ENCODE measurements at regions not wholly inside any gene's neighbourhood (a gene's known extent, or its start where the extent isn't known, plus 50 kb on each side); places are given as distances from the start of the nearest gene placed in this dataset.

GRCh38 chr4:19727141-19727540 lies 524.6 kb upstream of the SLIT2 start:
- DNase-seq (ENCODE audit: low read depth in 2 of 2, low spot score in 1 of 2): no peak

GRCh38 chr4:19725130-19725529 lies 526.6 kb upstream of the SLIT2 start:
- no peak for DNase-seq (ENCODE audit: low read depth in 2 of 2, low spot score in 1 of 2)

- DNase-seq (ENCODE audit: low read depth in 2 of 2, low spot score in 1 of 2): no peak
Measured at GRCh38 chr4:19722404-19722803, 529.3 kb upstream of the SLIT2 start.

- no peak for DNase-seq (ENCODE audit: low read depth in 2 of 2, low spot score in 1 of 2)
Measured at GRCh38 chr4:19721587-19721986, 530.1 kb upstream of the SLIT2 start.

- no peak for DNase-seq (ENCODE audit: low read depth in 2 of 2, low spot score in 1 of 2)
Measured at GRCh38 chr4:19720610-19721009, 531.1 kb upstream of the SLIT2 start.

- DNase-seq (ENCODE audit: low read depth in 2 of 2, low spot score in 1 of 2): no peak
Measured at GRCh38 chr4:19720190-19720589, 531.5 kb upstream of the SLIT2 start.

GRCh38 chr4:19711871-19712270 lies 539.8 kb upstream of the SLIT2 start:
- no peak for DNase-seq (ENCODE audit: low read depth in 2 of 2, low spot score in 1 of 2)

GRCh38 chr4:19707876-19708275 lies 543.8 kb upstream of the SLIT2 start:
- no peak for DNase-seq (ENCODE audit: low read depth in 2 of 2, low spot score in 1 of 2)

GRCh38 chr4:19703391-19703790 lies 548.3 kb upstream of the SLIT2 start:
- DNase-seq (ENCODE audit: low read depth in 2 of 2, low spot score in 1 of 2): no peak

- no peak for DNase-seq (ENCODE audit: low read depth in 2 of 2, low spot score in 1 of 2)
Measured at GRCh38 chr4:19700992-19701391, 550.7 kb upstream of the SLIT2 start.

- no peak for DNase-seq (ENCODE audit: low read depth in 2 of 2, low spot score in 1 of 2)
Measured at GRCh38 chr4:19698961-19699360, 552.7 kb upstream of the SLIT2 start.

GRCh38 chr4:19694812-19695211 lies 556.9 kb upstream of the SLIT2 start:
- no peak for DNase-seq (ENCODE audit: low read depth in 2 of 2, low spot score in 1 of 2)

- DNase-seq (ENCODE audit: low read depth in 2 of 2, low spot score in 1 of 2): no peak
Measured at GRCh38 chr4:19693936-19694570, 557.7 kb upstream of the SLIT2 start.

- no peak for DNase-seq (ENCODE audit: low read depth in 2 of 2, low spot score in 1 of 2)
Measured at GRCh38 chr4:19689511-19689910, 562.2 kb upstream of the SLIT2 start.

GRCh38 chr4:19686456-19686855 lies 565.2 kb upstream of the SLIT2 start:
- no peak for DNase-seq (ENCODE audit: low read depth in 2 of 2, low spot score in 1 of 2)

- no peak for DNase-seq (ENCODE audit: low read depth in 2 of 2, low spot score in 1 of 2)
Measured at GRCh38 chr4:19684084-19684483, 567.6 kb upstream of the SLIT2 start.

- DNase-seq (ENCODE audit: low read depth in 2 of 2, low spot score in 1 of 2): no peak
Measured at GRCh38 chr4:19683426-19683825, 568.3 kb upstream of the SLIT2 start.

- no peak for DNase-seq (ENCODE audit: low read depth in 2 of 2, low spot score in 1 of 2)
Measured at GRCh38 chr4:19677211-19677610, 574.5 kb upstream of the SLIT2 start.

GRCh38 chr4:19675172-19675811 lies 576.4 kb upstream of the SLIT2 start:
- no peak for DNase-seq (ENCODE audit: low read depth in 2 of 2, low spot score in 1 of 2)

GRCh38 chr4:19659101-19659500 lies 592.6 kb upstream of the SLIT2 start:
- DNase-seq (ENCODE audit: low read depth in 2 of 2, low spot score in 1 of 2): no peak

GRCh38 chr4:19657856-19658255 lies 593.8 kb upstream of the SLIT2 start:
- DNase-seq (ENCODE audit: low read depth in 2 of 2, low spot score in 1 of 2): no peak

GRCh38 chr4:19655666-19656065 lies 596.0 kb upstream of the SLIT2 start:
- no peak for DNase-seq (ENCODE audit: low read depth in 2 of 2, low spot score in 1 of 2)
